Endothelial cell of umbilical vein (primary cell): ENCODE measurements at regions not wholly inside any gene's neighbourhood (a gene's known extent, or its start where the extent isn't known, plus 50 kb on each side); places are given as distances from the start of the nearest gene placed in this dataset.

Experiments
- BruUV-seq: library from RNA; stranded (reverse); fragments of 400-500 nt; replicated peaks from 2 replicates; lab custom pipeline; 2021; lab: Mats Ljungman, UMichigan
- CTCF ChIA-PET: fragments of 300-600, 350-600 bp; sonication (Branson Sonifier 250); formaldehyde crosslinking; loops from one replicate; lab custom pipeline; 2021; ENCODE audit warnings: antibody characterized with exemption, inconsistent platforms; lab: Charles Lee
- POLR2A ChIA-PET: fragments of 300-600, 350-600 bp; sonication (Branson Sonifier 250); formaldehyde crosslinking; loops from one replicate; lab custom pipeline; 2021; ENCODE audit warnings: antibody characterized with exemption, inconsistent platforms; lab: Charles Lee
- DNase-seq: peaks from one replicate; pipeline ENCODE4 v3.0.0-alpha.2; 2011; ENCODE audit warnings: low read depth, low spot score
- FAIRE-seq: peaks from 2 replicates; lab custom pipeline; 2011; peaks lifted over from hg19 to GRCh38; lab: Jason Lieb, UNC
- H2AFZ ChIP-seq: 2 replicates; pipeline ENCODE4 v1.6.0; 2012; ENCODE audit warnings: low read depth, low read length, control low read depth, inconsistent platforms
- H3K27ac ChIP-seq: 2 replicates; pipeline ENCODE4 v1.5.1; 2011; ENCODE audit warnings: low read depth, mild to moderate bottlenecking, control low read depth, low read length, moderate library complexity; ENCODE audit not compliant: insufficient read depth
- H3K27me3 ChIP-seq, 2 experiments: 2 replicates each; pipeline versions ENCODE4 v1.6.0 to v1.6.1; 2011; ENCODE audit warnings: low read length in 2 of 2, mixed read lengths in 1 of 2; ENCODE audit not compliant: control insufficient read depth in 2 of 2, insufficient read depth in 2 of 2
- H3K36me3 ChIP-seq, 2 experiments: 2 replicates in 1 of 2; 3 replicates in 1 of 2; pipeline ENCODE4 v1.5.1; 2011; ENCODE audit warnings: low read length in 2 of 2, mild to moderate bottlenecking in 1 of 2, moderate library complexity in 1 of 2; ENCODE audit not compliant: control insufficient read depth in 2 of 2, insufficient read depth in 2 of 2; ENCODE audit errors: extremely low read depth in 1 of 2
- H3K4me1 ChIP-seq: 3 replicates; pipeline ENCODE4 v1.5.1; 2011; ENCODE audit warnings: mild to moderate bottlenecking, low read length; ENCODE audit not compliant: control insufficient read depth, insufficient read depth; ENCODE audit errors: extremely low read depth
- H3K4me2 ChIP-seq: 2 replicates; pipeline ENCODE4 v1.6.1; 2011; ENCODE audit warnings: low read length, control low read depth, mixed read lengths; ENCODE audit not compliant: insufficient read depth
- H3K4me3 ChIP-seq, 3 experiments: fragments of 200-600 bp in 1 of 3; sonication (generic), shearing (Covaris generic) in 1 of 3; replicated peaks in 1 of 3; 2 replicates each; pipeline ENCODE4 v1.5.1; 2011 to 2016; ENCODE audit warnings: control low read depth in 3 of 3, low read length in 3 of 3, mild to moderate bottlenecking in 2 of 3, inconsistent platforms in 1 of 3, low read depth in 1 of 3, moderate library complexity in 1 of 3; ENCODE audit not compliant: insufficient read depth in 1 of 3
- H3K79me2 ChIP-seq: 2 replicates; pipeline ENCODE4 v1.6.0; 2012; ENCODE audit warnings: low read length, inconsistent platforms; ENCODE audit not compliant: control insufficient read depth, insufficient read depth
- H3K9ac ChIP-seq: replicated peaks from 2 replicates; pipeline ENCODE3; 2011; ENCODE audit warnings: low read length, control low read depth; ENCODE audit not compliant: insufficient read depth; ENCODE audit errors: extremely low read depth
- H3K9me1 ChIP-seq: replicated peaks from 3 replicates; pipeline ENCODE4 v1.6.0; 2011; ENCODE audit warnings: mild to moderate bottlenecking, low read length; ENCODE audit not compliant: control insufficient read depth, insufficient read depth; ENCODE audit errors: extremely low read depth
- H3K9me3 ChIP-seq: replicated peaks from 2 replicates; pipeline ENCODE4 v1.5.1; 2012; ENCODE audit warnings: low read length, inconsistent platforms; ENCODE audit not compliant: control insufficient read depth, insufficient read depth
- H4K20me1 ChIP-seq: replicated peaks from 2 replicates; pipeline ENCODE3; 2011; ENCODE audit warnings: mild to moderate bottlenecking, low read length; ENCODE audit not compliant: control insufficient read depth, insufficient read depth; ENCODE audit errors: extremely low read depth
- CTCF ChIP-seq, 2 donors: IDR thresholded peaks; 1 replicate in 1 of 2; 2 replicates in 1 of 2; pipeline ENCODE4 v1.5.1; 2011; ENCODE audit warnings: low read length in 2 of 2, mild to moderate bottlenecking in 2 of 2, moderate library complexity in 2 of 2, control low read depth in 1 of 2, inconsistent platforms in 1 of 2, low read depth in 1 of 2; ENCODE audit not compliant: insufficient read depth in 1 of 2; ENCODE audit errors: extremely low read depth in 1 of 2
- EZH2 ChIP-seq: IDR thresholded peaks from 2 replicates; pipeline ENCODE4 v1.6.1; 2012; ENCODE audit warnings: borderline replicate concordance, low read depth, mild to moderate bottlenecking, moderate library complexity, low read length, inconsistent platforms; ENCODE audit not compliant: severe bottlenecking
- FOS ChIP-seq: IDR thresholded peaks from 2 replicates; pipeline ENCODE4 v1.6.1; 2011; ENCODE audit warnings: mild to moderate bottlenecking, low read length, moderate library complexity, borderline replicate concordance; ENCODE audit not compliant: insufficient read depth
- GATA2 ChIP-seq: IDR thresholded peaks from 2 replicates; pipeline ENCODE4 v1.7.0; 2011; ENCODE audit warnings: low read depth, mild to moderate bottlenecking, moderate library complexity, mixed read lengths, low read length; ENCODE audit not compliant: insufficient read length, insufficient read depth
- JUN ChIP-seq: IDR thresholded peaks from 2 replicates; pipeline ENCODE4 v1.6.1; 2011; ENCODE audit warnings: borderline replicate concordance, low read depth; ENCODE audit not compliant: insufficient read length, insufficient read depth
- MAX ChIP-seq: IDR thresholded peaks from 2 replicates; pipeline ENCODE4 v1.6.1; 2011; ENCODE audit not compliant: insufficient read depth, insufficient read length
- MYC ChIP-seq: IDR thresholded peaks from one replicate; pipeline ENCODE4 v1.6.1; 2011; ENCODE audit warnings: mild to moderate bottlenecking, low read depth, low read length
- POLR2A ChIP-seq: IDR thresholded peaks from 2 replicates; pipeline ENCODE4 v1.6.1; 2012; ENCODE audit warnings: low read depth, mild to moderate bottlenecking, control low read depth, low read length
- POLR2AphosphoS5 ChIP-seq: IDR thresholded peaks from 2 replicates; pipeline ENCODE4 v1.6.1; 2012; ENCODE audit warnings: low read depth, mild to moderate bottlenecking, control low read depth, low read length, moderate library complexity; ENCODE audit not compliant: insufficient read depth
- dilution Hi-C: fragments of 300-500 bp; cut with MboI; formaldehyde crosslinking; loops from one replicate; pipeline ENCODE4 v1.15.0; 2019; ENCODE audit warnings: low sequenced_read_pairs; ENCODE audit not compliant: extremely low pct_ligation_motif_present
- intact Hi-C: fragments of 100-400 bp; cut with micrococcal nuclease; formaldehyde crosslinking; loops from one replicate; pipeline ENCODE4 v1.10.0; 2022

- FAIRE-seq (no peak), DNase-seq (no peak)
- no peak overlapping the region for H3K9ac ChIP-seq
- H2AFZ ChIP-seq = no peak overlapping the region
- intact Hi-C loops = loop anchor here (5.0 kb wide), 1 partner anchor 140 kb away; no protein-coding TSS in a partner anchor
- H3K4me3 ChIP-seq = no peak overlapping the region
- no TSS peak for BruUV-seq
- H4K20me1 ChIP-seq = no peaks in the 10 kb centered on the region
- TF ChIP-seq JUN = no peak
- no peak for TF ChIP-seq GATA2
- no peak for TF ChIP-seq POLR2AphosphoS5
- TF ChIP-seq CTCF (IDR thresholded peaks at IDR 0.05; ENCODE audit: extremely low read depth in 1 of 2, insufficient read depth in 1 of 2, low read depth in 1 of 2, low read length in 2 of 2) = no peak
- TF ChIP-seq EZH2 = no peak
- TF ChIP-seq MYC = no peak
- H3K27ac ChIP-seq = no peak overlapping the region
- dilution Hi-C loops = no loop called here
- H3K4me2 ChIP-seq = no peak overlapping the region
- no peaks in the 10 kb centered on the region for H3K36me3 ChIP-seq
- H3K79me2 ChIP-seq = no peaks in the 10 kb centered on the region
- peaks cover 12% of the 10 kb centered on the region for H3K4me1 ChIP-seq
- ChIA-PET POLR2A (no interaction called here), CTCF (no interaction called here)
- no peaks in the 10 kb centered on the region for H3K27me3 ChIP-seq
- no peaks in the 10 kb centered on the region for H3K9me1 ChIP-seq
- H3K9me3 ChIP-seq = no peaks in the 10 kb centered on the region
These were observed 193.4 kb downstream of the BCAS1 start for GRCh38 chr20:53876956-53877355.

GRCh38 chr20:53876470-53876869 lies 193.9 kb downstream of the BCAS1 start:
- H2AFZ ChIP-seq = no peak overlapping the region
- no peak overlapping the region for H3K9ac ChIP-seq
- TF ChIP-seq POLR2A = no peak
- TF ChIP-seq EZH2 = no peak
- no peak for TF ChIP-seq CTCF (IDR thresholded peaks at IDR 0.05; ENCODE audit: extremely low read depth in 1 of 2, insufficient read depth in 1 of 2, low read depth in 1 of 2, low read length in 2 of 2)
- no peak for TF ChIP-seq GATA2
- TF ChIP-seq POLR2AphosphoS5 = no peak
- no peak for TF ChIP-seq MAX
- no peak for TF ChIP-seq FOS
- no peak for TF ChIP-seq MYC
- no peak for TF ChIP-seq JUN
- no peaks in the 10 kb centered on the region for H3K36me3 ChIP-seq
- peaks cover 14% of the 10 kb centered on the region for H3K4me1 ChIP-seq
- no peaks in the 10 kb centered on the region for H4K20me1 ChIP-seq
- no TSS peak for BruUV-seq
- CTCF ChIA-PET = no interaction called here
- no peaks in the 10 kb centered on the region for H3K79me2 ChIP-seq
- H3K27ac ChIP-seq = no peak overlapping the region
- H3K4me2 ChIP-seq = no peak overlapping the region
- no peaks in the 10 kb centered on the region for H3K9me1 ChIP-seq
- DNase-seq (no peak), FAIRE-seq (no peak)
- H3K4me3 ChIP-seq = no peak overlapping the region
- H3K27me3 ChIP-seq = no peaks in the 10 kb centered on the region
- intact Hi-C loops (loop anchor here (5.0 kb wide), 1 partner anchor 139 kb away; no protein-coding TSS in a partner anchor), dilution Hi-C loops (no loop called here)
- H3K9me3 ChIP-seq = no peaks in the 10 kb centered on the region
- POLR2A ChIA-PET = no interaction called here
